GM13976 (cell line): ENCODE measurements at regions not wholly inside any gene's neighbourhood (a gene's known extent, or its start where the extent isn't known, plus 50 kb on each side); places are given as distances from the start of the nearest gene placed in this dataset.

Source experiments
- DNase-seq: peaks from one replicate; pipeline ENCODE4 v3.0.0; 2012; ENCODE audit warnings: low spot score
- in situ Hi-C: fragments of 300-500 bp; cut with MboI; formaldehyde crosslinking; loops from one replicate; pipeline ENCODE4 v1.12.0; 2022; ENCODE audit warnings: low sequenced_read_pairs, mixed read lengths, inconsistent platforms; ENCODE audit not compliant: unreplicated experiment
- TF ChIP-seq, protein P1 (sequence below): IDR thresholded peaks from 2 replicates; pipeline ENCODE4 v1.5.1; 2012; ENCODE audit warnings: borderline replicate concordance, mild to moderate bottlenecking; ENCODE audit not compliant: insufficient read depth; ENCODE audit errors: extremely low read depth, missing control alignments, control extremely low read depth

GRCh38 chr11:56799691-56800210, 51.3 kb upstream of the OR9G4 start:
- TF ChIP-seq, protein P1, sequence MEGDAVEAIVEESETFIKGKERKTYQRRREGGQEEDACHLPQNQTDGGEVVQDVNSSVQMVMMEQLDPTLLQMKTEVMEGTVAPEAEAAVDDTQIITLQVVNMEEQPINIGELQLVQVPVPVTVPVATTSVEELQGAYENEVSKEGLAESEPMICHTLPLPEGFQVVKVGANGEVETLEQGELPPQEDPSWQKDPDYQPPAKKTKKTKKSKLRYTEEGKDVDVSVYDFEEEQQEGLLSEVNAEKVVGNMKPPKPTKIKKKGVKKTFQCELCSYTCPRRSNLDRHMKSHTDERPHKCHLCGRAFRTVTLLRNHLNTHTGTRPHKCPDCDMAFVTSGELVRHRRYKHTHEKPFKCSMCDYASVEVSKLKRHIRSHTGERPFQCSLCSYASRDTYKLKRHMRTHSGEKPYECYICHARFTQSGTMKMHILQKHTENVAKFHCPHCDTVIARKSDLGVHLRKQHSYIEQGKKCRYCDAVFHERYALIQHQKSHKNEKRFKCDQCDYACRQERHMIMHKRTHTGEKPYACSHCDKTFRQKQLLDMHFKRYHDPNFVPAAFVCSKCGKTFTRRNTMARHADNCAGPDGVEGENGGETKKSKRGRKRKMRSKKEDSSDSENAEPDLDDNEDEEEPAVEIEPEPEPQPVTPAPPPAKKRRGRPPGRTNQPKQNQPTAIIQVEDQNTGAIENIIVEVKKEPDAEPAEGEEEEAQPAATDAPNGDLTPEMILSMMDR = no peak
- in situ Hi-C loops = loop anchor here (25.0 kb wide), 1 partner anchor 862 kb away; the partner anchor contains the start of gene OR5I1
- DNase-seq = no peak
